PC-3 (cell line): ENCODE measurements at regions not wholly inside any gene's neighbourhood (a gene's known extent, or its start where the extent isn't known, plus 50 kb on each side); places are given as distances from the start of the nearest gene placed in this dataset.
"Not testable (repeated sequence)": the region's sequence is repeated elsewhere in the genome, so short reads cannot be mapped to it uniquely, and the experiment has no call there.

Experiments
- ATAC-seq: fragments of 200-7000 bp; cut with Tn5 transposase; 2 replicates; pipeline ENCODE4 v1.9.1; 2020; ENCODE audit warnings: mild to moderate bottlenecking, moderate library complexity
- BruUV-seq: library from RNA; stranded (reverse); fragments of 400-500 nt; replicated peaks from 2 replicates; lab custom pipeline; 2021; lab: Mats Ljungman, UMichigan
- CTCF ChIA-PET: fragments of 300-600 bp; sonication (Branson Sonifier 250); formaldehyde crosslinking; loops from one replicate; lab custom pipeline; 2022; ENCODE audit warnings: antibody characterized with exemption; lab: Charles Lee
- POLR2A ChIA-PET: fragments of 300-600 bp; sonication (Branson Sonifier 250); formaldehyde crosslinking; loops from one replicate; lab custom pipeline; 2022; ENCODE audit warnings: antibody characterized with exemption; ENCODE audit not compliant: unreplicated experiment; lab: Charles Lee
- DNase-seq: peaks from one replicate; pipeline ENCODE4 v3.0.0-alpha.2; 2015
- H2AFZ ChIP-seq: fragments of 300-600 bp; sonication (generic); 2 replicates; pipeline ENCODE4 v1.6.0; 2016; ENCODE audit warnings: antibody characterized with exemption, low read length
- H3F3A ChIP-seq: fragments of 300-600 bp; sonication (generic); one replicate; pipeline ENCODE4 v1.6.0; 2017; ENCODE audit warnings: antibody characterized with exemption, low read length, control low read depth, mild to moderate bottlenecking; ENCODE audit not compliant: unreplicated experiment
- H3K27ac ChIP-seq: fragments of 300-600 bp; sonication (generic); 2 replicates; pipeline ENCODE4 v1.5.1; 2016; ENCODE audit warnings: mild to moderate bottlenecking, low read length
- H3K27me3 ChIP-seq: fragments of 300-600 bp; sonication (generic); 2 replicates; pipeline ENCODE4 v1.6.1; 2016; ENCODE audit warnings: low read length, mixed read lengths
- H3K36me3 ChIP-seq: fragments of 300-600 bp; sonication (generic); 2 replicates; pipeline ENCODE4 v1.6.1; 2016; ENCODE audit warnings: low read depth, mixed run types, low read length, mixed read lengths
- H3K4me1 ChIP-seq: fragments of 300-600 bp; sonication (generic); 2 replicates; pipeline ENCODE4 v1.5.1; 2016; ENCODE audit warnings: low read length; ENCODE audit not compliant: insufficient read depth
- H3K4me2 ChIP-seq: fragments of 300-600 bp; sonication (generic); 2 replicates; pipeline ENCODE4 v1.6.0; 2016; ENCODE audit warnings: low read length
- H3K4me3 ChIP-seq: fragments of 300-600 bp; sonication (generic); 2 replicates; pipeline ENCODE4 v1.5.1; 2016; ENCODE audit warnings: mild to moderate bottlenecking, low read length, mixed read lengths
- H3K79me2 ChIP-seq: fragments of 300-600 bp; sonication (generic); 2 replicates; pipeline ENCODE4 v1.6.1; 2017; ENCODE audit warnings: low read length, mixed read lengths
- H3K9ac ChIP-seq: fragments of 300-600 bp; sonication (generic); 2 replicates; pipeline ENCODE4 v1.6.0; 2016; ENCODE audit warnings: mild to moderate bottlenecking, low read length
- H3K9me2 ChIP-seq: fragments of 300-600 bp; sonication (generic); replicated peaks from 2 replicates; pipeline ENCODE4 v1.6.1; 2016; ENCODE audit warnings: mixed run types, low read length, mixed read lengths
- H3K9me3 ChIP-seq: fragments of 300-600 bp; sonication (generic); 2 replicates; pipeline ENCODE4 v1.6.1; 2016; ENCODE audit warnings: low read length, mixed read lengths
- H4K20me1 ChIP-seq: fragments of 300-600 bp; sonication (generic); 2 replicates; pipeline ENCODE4 v1.6.1; 2016; ENCODE audit warnings: low read length, mixed read lengths
- EZH2 ChIP-seq: fragments of 300-600 bp; sonication (generic); IDR thresholded peaks from one replicate; pipeline ENCODE4 v1.6.1; 2017; ENCODE audit warnings: antibody characterized with exemption, mild to moderate bottlenecking, low read length; ENCODE audit not compliant: unreplicated experiment
- EZH2phosphoT487 ChIP-seq: fragments of 300-600 bp; sonication (generic); IDR thresholded peaks from 2 replicates; pipeline ENCODE4 v1.6.1; 2018; ENCODE audit warnings: mild to moderate bottlenecking, antibody characterized with exemption, low read length, borderline replicate concordance
- intact Hi-C: fragments of 100-400 bp; cut with micrococcal nuclease; formaldehyde crosslinking; loops from 2 replicates; pipeline ENCODE4 v1.9.0; 2023
- TF ChIP-seq, protein P1 (sequence below): fragments of 300-600 bp; sonication (generic); conservative IDR thresholded peaks from 2 replicates; pipeline ENCODE4 v1.5.1; 2017; ENCODE audit warnings: antibody characterized with exemption, low read depth, mild to moderate bottlenecking, low read length

DNA sequence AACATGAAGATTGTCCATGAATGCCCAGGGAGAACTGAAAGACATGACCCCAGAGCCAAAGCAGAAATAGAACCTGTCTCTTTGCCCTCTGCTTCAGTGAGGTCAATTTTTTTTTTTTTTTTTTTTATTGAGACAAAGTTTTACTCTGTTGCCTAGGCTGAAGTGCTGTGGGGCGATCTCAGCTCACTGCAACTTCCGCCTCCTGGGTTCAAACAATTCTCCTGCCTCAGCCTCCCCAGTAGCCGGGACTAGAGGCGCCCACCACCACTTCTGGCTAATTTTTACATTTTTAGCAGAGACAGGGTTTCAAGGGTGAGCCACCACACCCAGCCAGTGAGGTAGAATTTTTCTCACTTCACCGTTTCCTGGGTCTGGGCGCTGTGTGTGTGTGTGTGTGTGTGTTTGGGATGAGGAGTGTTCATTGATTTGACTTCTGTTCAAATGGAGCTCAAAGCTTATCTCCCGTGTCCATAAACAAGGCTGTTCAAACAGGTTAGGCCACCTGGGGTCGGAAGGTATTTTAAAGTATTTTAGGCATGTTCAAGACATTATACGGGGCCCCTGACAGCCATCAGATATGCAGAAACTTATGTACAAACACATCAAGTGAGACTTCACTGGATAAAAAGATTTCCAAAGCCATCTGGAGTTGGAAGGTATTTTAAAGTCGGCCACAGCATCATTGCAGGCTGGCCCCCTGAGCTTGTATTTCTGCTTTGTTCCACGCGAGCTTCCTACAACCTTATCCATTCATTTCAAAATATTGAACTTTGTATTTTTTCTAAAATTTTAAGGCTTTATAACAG lies 93.8 kb downstream of the MAP3K8 start:
- BruUV-seq = no TSS peak
- ChIA-PET CTCF (interaction anchor here (0.6 kb wide), 1 partner anchor 23 kb away, joined by 3 read pairs; no protein-coding TSS in a partner anchor), POLR2A (no interaction called here)
- Histone ChIP-seq H3K79me2 (no peaks in the 10 kb centered on the region), H3K4me1 (no peaks in the 10 kb centered on the region), H4K20me1 (no peaks in the 10 kb centered on the region), H3F3A (no peaks in the 10 kb centered on the region), H3K4me2 (no peak overlapping the region), H3K36me3 (no peaks in the 10 kb centered on the region), H3K4me3 (no peak overlapping the region), H3K9me2 (no peaks in the 10 kb centered on the region), H3K27me3 (no peaks in the 10 kb centered on the region), H3K27ac (no peak overlapping the region), H3K9ac (no peak overlapping the region), H2AFZ (no peak overlapping the region), H3K9me3 (no peaks in the 10 kb centered on the region)
- intact Hi-C loops = no loop called here
- ATAC-seq (no peak), DNase-seq (no peak)
- TF ChIP-seq, protein P1, sequence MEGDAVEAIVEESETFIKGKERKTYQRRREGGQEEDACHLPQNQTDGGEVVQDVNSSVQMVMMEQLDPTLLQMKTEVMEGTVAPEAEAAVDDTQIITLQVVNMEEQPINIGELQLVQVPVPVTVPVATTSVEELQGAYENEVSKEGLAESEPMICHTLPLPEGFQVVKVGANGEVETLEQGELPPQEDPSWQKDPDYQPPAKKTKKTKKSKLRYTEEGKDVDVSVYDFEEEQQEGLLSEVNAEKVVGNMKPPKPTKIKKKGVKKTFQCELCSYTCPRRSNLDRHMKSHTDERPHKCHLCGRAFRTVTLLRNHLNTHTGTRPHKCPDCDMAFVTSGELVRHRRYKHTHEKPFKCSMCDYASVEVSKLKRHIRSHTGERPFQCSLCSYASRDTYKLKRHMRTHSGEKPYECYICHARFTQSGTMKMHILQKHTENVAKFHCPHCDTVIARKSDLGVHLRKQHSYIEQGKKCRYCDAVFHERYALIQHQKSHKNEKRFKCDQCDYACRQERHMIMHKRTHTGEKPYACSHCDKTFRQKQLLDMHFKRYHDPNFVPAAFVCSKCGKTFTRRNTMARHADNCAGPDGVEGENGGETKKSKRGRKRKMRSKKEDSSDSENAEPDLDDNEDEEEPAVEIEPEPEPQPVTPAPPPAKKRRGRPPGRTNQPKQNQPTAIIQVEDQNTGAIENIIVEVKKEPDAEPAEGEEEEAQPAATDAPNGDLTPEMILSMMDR = no peak
- no peak for TF ChIP-seq EZH2phosphoT487
- TF ChIP-seq EZH2 = no peak

DNA sequence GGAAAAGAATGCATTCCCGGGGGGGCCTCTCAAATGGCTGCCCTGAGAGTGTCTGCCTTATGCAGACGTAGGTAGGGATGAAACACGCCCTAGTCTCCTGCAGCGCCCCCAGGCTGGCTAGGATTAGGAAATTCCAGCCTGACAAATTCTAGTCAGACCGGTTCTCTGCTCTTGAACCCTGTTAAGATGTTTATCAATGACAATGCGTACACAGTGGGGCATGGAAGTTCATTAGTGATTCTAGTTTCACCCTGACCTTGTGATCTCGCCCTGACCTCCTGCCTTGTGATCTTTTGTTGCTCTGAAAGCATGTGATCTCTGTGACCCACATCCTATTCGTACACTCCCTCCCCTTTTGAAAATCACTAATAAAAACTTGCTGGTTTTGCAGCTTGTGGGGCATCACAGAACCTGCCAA lies 88.7 kb downstream of the MAP3K8 start:
- H3K9me3 ChIP-seq, H4K20me1 ChIP-seq, H3K9ac ChIP-seq, H3K4me2 ChIP-seq, BruUV-seq, intact Hi-C loops, H3F3A ChIP-seq, H3K27me3 ChIP-seq, H3K27ac ChIP-seq, H3K79me2 ChIP-seq, H3K4me3 ChIP-seq, H3K9me2 ChIP-seq, H3K36me3 ChIP-seq, H2AFZ ChIP-seq, POLR2A ChIA-PET, H3K4me1 ChIP-seq, CTCF ChIA-PET, ATAC-seq: not testable (repeated sequence)
- DNase-seq = peak; percentile 35

DNA sequence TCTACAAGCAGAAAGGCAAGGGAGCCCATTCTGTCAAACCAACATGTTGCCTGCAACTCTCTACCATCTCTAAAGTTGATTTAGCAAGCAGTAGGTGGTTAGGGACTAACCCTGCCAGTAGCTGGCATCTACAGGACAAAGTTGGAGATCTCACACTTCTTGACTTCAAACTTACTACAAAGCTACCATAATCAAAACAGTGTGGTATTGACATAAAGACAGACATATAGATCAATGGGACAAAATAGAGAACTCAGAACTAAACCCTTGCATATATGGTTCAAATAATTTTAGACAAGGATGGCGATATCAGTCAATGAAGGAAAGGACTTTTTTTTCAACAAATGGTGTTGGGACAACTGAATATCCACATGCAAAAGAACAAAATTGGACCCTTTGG lies 84.9 kb downstream of the MAP3K8 start:
- ATAC-seq (no peak), DNase-seq (no peak)
- no peaks in the 10 kb centered on the region for H3K4me1 ChIP-seq
- BruUV-seq = no TSS peak
- H4K20me1 ChIP-seq = no peaks in the 10 kb centered on the region
- H3K36me3 ChIP-seq = no peaks in the 10 kb centered on the region
- no peak overlapping the region for H3K27ac ChIP-seq
- intact Hi-C loops = no loop called here
- 0 out of 2 replicates have a peak, but pooled peaks cover 4% of the 10 kb centered on the region for H3K9me3 ChIP-seq
- no peak overlapping the region for H3K9ac ChIP-seq
- CTCF ChIA-PET = no interaction called here
- no peaks in the 10 kb centered on the region for H3K79me2 ChIP-seq
- no peaks in the 10 kb centered on the region for H3K9me2 ChIP-seq
- H3K4me2 ChIP-seq = no peak overlapping the region
- POLR2A ChIA-PET = no interaction called here
- H3K27me3 ChIP-seq = no peaks in the 10 kb centered on the region
- no peak overlapping the region for H2AFZ ChIP-seq
- TF ChIP-seq EZH2phosphoT487 (no peak), EZH2 (no peak)
- TF ChIP-seq, protein P1 = no peak
- H3K4me3 ChIP-seq = no peak overlapping the region
- no peaks in the 10 kb centered on the region for H3F3A ChIP-seq
